GM18861 (cell line): ENCODE measurements at regions not wholly inside any gene's neighbourhood (a gene's known extent, or its start where the extent isn't known, plus 50 kb on each side); places are given as distances from the start of the nearest gene placed in this dataset.

Source experiments
- ATAC-seq: cut with Tn5 transposase; IDR thresholded peaks from one replicate; pipeline ENCODE4 v1.9.1; 2021; ENCODE audit not compliant: unreplicated experiment

DNA sequence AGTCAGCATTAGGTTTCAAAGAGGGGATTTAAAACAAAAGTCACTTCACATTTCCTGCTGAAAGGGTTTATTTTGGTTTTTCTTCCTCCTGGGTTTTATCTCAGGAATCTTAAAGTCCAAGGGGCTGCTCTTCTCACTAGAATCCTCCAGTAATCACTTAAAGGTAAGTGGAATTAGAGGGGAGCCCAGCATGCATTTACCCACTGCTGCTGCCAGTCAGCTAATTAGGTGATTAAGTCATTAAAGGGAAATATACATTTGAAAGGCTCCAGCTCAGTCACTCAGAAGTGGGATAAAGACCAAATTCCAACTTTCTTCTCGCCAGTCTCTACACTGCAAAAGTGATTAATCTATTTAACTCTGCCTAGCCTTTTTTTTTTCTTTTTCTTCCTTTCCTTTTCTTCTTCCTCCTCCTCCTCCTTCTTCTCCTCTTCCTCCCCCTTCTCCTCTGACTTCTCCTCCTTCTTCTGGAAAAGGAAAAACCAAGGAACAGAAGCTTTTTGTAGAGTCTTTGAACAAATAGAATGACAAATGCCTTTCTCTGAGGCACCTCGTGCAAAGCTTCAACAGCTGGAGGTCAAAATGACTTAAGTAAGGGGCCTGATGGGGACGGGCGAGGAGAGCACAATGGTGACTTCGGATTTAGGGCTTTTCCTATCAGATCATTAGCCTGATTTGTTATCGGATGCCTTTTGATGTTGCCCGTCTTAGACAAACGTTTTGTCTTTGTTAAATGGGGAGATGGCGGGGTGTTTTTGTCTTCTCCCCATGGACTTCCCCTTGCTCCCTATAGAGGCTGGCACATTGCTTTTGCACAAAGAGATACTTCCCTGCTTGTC is 617.6 kb downstream of the IRX1 start:
- ATAC-seq, result no peak

DNA sequence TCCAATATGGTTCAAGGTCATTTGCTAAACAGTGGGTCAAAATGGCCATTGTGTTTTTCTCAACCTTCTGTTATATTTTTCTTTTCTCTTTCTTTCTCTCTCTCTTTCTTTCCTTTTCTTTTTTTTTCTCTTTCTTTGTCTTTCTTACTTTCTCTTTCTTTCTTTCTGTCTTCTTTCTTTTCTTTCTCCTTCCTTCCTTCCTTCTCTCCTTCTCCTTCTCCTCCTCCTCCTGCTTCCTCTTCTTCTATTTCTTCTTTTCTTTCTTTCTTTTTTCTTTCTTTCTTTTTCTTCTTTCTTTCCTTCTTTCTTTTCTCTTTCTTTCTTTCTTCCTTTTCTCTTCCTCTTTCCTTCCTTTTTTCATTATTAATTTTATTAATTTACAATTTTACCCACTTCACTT is 619.5 kb downstream of the IRX1 start:
- ATAC-seq, result no peak

DNA sequence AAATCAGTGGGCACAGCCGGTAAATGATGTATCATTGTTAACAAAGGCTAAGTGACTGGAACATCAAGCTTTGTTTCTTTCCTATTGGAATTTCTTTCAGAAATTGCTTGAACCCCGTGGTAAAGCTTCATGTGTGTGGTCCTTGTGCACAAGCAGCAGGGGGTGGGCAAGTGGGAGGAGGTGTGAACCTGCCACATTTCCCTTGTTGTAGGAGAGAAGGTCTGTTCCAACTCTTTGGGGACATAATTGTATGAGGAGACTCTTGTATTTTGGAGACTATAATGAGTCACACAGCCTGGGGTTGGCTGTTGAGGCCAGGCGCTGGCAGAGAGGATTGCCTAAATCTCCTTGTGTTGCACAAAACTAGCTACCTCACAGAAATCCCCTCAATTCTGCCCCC is 620.5 kb downstream of the IRX1 start:
- ATAC-seq, result no peak

DNA sequence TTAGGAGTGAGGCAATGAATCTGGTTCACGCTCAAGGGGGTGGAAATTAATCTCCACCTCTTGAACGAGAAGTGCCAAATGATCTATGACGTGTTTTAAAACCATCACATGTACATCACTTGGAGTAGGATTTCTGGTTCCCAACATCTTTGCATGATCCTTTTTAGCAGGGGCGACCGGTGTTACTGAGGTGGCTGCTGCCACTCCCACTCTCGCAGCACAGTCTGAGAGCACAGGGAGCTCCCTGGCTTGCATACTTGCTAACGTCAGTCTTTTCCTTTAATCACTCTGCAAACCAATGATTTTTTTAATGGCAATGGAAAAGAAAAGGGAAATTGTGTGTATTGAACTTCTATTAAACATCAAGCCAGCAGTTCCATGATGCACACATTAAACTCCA is 624.4 kb downstream of the IRX1 start:
- ATAC-seq, result no peak

DNA sequence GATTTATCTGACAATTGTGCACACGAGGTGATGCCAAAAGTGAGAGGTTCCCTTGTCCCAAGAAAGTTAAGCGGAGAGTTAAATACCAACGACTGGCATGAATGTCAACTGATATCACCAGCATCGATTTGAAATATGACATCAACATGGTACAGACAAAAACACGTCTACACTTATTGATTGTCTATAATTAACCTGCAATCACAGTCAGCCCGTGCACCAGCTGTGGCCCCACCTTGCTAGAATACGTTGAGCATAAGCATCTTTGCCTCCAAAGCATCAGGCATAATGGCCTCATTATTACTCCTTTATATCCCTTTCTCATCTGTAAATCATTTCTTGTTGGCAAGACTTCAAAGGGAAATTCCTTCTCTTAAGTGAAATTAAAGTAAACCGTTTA is 625.4 kb downstream of the IRX1 start:
- no peak for ATAC-seq

DNA sequence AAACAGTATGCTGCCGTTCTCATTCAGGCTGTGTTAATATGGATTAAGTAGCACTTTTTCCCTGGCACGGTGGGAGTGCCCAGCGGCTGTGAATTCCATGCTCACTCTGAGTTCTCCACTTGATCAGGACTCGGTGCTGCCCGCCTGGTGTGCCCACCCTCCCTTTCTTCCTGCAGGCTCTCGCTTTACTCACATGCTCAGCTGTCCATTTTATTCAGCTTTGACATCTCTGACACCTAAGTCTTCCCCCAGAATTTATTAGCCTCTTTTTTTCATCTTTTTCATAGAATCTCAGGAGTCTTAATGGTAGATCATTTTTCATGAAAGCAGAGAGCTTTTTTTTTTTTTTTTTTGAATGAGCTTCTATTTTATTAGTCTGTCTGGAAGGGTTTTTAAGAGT is 626.5 kb downstream of the IRX1 start:
- no peak for ATAC-seq

DNA sequence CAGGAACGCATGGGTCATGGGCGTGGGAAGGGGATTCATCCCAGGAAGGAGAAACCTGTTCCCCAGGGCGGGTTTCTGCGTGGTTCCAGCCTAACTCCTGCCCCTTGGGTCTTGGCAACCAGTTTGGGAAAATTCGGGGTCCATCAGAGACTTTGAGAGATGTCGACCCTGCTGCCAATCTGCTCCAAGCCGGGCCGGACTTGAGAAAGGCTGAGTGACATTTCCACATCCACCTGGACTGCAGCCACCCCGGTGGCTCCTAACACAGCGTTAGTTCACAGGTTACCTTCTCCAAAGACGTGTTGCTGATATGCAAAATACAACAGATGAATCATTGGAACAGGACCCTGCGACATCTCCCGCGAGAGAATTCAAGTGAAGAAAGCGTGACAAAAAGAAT is 627.2 kb downstream of the IRX1 start:
- ATAC-seq, result no peak

DNA sequence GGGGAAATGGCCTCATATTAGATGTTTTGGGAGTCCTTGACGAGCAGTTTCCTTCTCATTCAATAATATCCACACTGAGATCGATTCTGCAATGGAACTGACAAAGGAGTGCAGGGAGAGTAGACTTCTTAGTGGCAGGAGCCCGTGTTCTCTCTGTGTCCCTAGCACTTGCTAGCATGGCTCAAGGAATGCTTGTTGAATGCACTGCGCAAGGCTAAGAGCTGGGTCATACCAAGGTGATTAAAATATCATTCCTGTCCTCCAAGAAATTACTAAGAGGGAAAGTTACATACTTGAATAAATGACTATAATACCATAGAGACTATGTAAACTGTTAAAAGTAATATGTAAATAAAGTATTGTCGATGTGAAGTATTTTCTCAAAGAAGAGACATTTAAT is 630.1 kb downstream of the IRX1 start:
- no peak for ATAC-seq

DNA sequence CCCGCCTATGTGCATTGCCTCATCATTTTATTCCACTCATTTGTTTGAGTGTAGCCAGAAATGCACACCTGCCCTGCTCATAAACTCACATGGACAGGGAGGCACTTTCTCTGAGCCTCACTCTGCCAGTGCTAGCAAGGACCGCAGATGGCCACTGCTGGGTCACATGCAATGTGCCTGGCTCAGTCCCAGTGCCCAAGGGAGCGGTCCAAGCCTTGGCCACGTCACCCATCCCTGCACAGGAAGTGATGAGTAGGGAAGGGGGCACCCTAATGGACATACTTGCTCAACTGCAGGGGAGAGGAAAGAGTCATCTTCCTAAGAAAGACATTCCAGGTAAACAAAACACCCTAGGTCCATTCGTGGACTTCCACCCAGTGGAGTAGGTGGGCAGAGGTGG is 630.9 kb downstream of the IRX1 start:
- ATAC-seq, result no peak

DNA sequence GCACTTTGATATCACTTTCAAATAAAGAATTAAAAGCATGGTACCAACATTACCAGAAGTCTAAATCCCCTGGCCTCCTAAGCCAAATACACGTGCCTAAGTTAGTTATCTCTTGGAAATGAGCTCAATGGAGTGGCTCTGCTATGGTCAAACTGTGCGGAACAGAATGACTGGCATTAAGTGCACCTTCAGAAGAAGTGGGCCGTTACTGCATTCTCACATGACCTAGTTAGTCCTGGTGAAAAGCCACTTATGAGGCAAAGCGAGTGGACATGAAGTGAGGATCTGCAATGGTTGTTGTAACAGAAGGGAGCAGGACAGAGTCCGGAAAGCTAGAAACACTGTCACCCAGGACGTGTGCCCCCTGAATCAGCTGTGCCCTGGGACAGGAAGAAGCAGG is 633.1 kb downstream of the IRX1 start:
- no peak for ATAC-seq

DNA sequence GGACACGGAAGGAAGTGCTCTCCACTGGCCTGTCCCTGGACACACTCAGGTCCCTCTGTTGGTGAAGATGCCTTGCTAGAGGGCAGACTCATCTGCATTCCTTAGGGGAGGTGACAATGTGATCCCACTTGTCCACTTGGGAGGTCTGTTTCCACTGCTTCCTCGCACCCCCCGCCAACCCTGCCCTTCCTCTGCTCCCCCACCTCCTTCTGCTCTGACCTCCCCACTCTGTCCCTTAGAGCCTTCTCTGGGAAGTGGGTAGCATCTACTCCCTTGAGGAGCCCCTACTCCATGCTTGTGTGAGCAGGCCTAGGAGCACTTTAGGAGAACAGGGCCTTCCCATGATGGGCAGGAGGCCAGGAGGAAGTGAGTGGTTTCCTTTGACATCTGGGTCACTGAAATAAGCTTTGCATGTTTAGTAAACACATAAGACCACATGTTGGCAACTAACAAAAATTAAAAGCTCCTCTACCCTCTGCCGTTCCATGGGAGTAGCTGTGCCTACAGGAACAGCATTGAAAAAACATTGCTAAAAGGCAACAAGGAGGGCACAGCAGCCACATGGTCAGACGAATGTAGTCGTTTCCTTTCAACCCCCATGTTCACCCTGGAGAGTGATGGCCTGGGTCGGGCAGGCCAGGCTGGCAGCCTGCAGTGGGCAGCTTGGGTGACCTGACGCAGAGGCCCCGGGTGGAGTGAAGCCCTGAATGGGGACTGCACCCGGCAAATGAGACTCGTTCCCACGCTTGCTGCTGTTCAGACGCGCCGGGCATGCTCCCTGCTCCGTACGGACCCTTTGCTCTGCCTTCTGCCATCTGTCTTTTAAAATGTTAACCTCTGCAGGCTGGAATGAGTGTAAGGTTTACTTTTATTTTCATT is 634.0 kb downstream of the IRX1 start:
- ATAC-seq, result no peak

DNA sequence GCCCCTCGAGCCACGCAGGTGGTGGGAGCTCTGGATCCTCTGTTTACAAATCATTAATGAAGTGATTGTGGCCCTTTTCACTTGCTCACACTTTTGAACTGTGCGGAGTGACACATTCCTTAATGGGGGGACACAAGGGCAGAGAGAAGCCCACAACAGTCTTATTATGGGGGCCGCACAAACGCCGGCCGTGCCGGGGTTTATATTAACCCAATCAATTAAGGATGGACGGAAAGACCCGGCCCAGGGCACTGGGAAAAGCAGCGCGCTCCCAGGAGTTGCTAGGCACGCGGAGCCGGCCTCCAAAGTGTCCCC is 634.8 kb downstream of the IRX1 start:
- no peak for ATAC-seq

DNA sequence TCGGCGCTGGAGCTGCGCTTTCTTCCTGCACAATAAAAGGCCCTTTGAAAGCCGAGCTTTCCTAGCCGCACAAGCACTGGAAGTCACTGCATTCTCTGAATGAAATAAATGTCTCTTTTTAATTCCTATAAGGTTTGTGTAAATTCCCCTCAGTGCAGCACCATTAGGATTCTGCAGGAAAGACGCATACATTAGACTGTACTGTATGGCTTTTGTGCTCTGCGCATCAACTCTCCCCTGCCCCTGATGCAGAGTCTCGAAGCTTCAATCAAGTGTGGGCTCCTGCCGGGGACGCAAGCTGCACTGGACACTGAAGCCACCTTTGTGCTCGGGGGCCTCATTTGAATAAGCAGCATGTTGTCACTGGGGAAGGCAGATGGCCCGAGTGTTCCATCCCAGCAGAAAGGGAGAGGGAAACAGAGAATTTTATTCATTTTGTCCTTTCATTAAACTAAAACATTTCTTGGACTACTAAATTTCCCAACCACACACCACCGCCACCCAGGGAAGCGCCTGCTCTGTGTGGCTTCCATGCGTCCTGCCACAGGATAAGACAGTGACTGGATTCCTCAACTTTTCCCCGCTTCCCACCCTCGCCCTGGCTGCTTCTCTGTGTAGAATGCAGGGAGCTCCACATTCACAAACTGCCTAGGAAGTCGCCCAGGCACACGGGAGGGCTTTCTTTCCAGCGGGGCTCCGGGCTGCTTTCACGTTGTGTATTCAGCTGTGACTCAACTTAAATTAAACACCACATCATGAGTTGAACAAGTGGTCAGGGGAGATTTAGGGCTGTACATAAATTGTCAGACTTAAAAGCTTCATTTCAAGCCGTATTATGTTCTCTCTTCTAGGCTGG is 635.4 kb downstream of the IRX1 start:
- ATAC-seq, result no peak

DNA sequence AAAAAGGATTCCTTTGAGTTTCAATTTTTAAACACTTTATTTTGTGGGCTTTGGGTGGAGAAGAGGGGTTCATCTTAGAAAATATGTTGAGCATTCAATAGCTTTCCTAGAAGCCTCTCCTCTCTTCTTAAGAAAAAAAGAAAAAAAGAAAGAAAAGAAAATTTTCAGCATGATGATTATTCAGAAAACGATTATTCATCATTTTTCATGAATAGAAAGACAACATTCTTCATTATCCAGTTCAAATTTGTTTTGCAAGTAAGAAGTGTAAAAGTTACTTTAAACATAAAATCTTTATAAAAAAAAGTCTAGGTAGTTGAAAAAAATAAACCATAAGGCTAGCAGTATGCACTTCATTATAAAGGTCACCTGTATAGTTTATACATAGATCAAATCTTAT is 636.5 kb downstream of the IRX1 start:
- ATAC-seq, result no peak

DNA sequence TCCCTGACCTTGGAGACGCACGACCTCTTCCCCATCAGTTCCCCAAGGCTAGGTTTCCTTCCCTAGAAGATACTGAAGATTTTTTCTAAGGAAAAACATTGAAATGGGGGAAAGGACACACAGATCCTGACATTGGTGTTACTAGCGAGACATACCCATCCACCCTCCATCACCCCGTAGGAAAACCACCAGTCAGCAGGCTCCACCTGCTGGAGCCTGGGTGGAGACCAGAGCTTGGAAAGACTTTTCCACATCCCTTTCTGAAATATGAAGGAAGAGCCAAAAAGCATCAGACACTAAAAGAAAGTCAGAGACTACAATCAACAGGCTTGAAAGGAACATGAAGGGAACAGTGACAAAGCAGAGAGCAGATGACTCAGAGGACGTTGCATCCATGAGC is 638.0 kb downstream of the IRX1 start:
- no peak for ATAC-seq

DNA sequence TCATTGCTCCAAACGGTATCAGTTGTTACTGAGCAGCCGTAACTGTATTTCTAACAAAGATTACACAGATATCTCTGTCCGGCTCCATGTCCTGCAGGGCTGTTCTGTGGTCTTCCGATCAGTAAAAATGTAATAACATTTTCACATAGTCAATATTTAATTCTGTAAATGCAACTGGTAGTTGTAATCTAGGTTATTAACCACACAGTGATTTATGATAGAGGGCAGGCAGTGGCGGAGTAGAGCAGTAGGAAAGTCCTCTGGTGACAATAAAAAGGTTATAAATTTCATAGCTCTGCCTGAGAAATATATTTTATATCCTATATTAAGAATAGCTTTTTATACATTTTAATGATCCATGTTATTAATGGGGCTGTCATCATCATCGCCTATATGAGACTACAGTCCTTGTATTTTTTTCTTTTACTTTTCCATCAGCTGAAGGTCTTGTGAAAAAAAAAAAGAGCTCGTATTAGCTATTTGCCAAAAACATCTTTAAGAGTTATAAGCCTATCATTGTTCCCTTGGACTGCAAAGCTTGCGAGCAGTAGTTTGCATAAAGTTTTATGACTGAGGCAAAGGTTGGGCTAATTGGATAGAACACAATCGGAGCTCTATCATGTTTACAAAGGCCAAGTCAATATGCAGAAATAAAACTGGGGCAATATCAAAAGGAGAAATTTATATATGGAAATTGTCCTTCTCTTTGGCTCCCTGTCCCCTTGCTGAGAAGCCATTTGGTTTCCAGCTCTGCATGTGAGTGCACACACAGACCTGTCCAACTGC is 648.0 kb downstream of the IRX1 start:
- no peak for ATAC-seq

DNA sequence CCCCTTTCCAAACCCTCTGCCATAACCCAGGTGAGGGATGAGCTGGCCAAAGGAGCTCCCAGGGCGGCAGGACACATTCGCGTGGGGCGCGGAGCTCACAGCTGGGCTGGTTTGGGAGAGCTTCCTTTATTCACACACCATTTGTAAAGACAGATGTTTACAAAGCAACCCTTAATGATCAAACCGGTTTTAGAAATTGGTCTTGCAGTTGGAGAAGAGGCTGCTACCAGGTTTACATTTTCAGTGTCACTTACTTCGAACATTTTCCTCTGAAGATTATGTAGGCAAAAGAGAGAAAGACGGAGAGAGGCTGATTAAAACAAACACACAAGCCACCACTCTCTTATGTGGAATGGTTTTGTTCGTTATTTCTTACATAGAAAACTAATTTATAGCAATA is 648.7 kb downstream of the IRX1 start:
- no peak for ATAC-seq

DNA sequence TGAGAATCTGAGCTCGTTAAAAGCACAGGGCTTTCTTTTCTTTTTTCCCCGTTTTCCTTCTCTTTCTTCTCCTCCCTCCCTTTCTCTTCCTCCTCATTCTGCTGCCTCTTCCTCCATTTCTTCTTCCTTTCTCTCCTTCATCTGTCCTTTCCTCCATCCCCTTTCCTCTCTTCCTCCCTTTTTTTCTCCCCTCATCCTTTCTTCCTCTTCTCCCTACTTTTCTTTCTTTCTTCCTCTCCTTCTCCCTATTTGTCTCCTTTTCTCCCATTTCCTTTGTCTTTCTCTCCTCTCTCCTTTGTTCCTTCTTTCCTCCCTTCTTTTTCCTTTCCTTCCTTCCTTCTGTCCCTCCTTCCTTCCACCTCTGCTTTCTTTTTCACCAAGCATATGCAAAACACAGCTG is 649.4 kb downstream of the IRX1 start:
- no peak for ATAC-seq

DNA sequence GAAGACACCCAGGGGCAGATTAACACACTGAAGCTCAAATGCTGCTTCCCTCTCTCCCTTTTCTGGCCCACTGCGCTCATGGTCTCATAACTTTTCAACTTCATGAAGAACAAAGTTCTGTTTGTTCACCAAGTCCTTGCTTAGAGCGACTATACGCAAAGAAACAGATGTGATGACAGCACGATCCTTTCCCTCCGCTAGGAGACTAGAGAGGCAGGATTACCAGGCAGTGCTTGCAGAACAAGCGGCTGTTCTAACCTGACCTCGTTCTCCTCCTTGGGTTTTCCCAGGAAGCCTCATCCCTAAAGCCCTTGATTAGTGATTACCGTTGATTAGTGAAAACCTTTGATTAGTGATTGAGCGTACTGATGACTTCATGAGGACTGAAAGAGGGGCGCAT is 649.9 kb downstream of the IRX1 start:
- ATAC-seq, result no peak

DNA sequence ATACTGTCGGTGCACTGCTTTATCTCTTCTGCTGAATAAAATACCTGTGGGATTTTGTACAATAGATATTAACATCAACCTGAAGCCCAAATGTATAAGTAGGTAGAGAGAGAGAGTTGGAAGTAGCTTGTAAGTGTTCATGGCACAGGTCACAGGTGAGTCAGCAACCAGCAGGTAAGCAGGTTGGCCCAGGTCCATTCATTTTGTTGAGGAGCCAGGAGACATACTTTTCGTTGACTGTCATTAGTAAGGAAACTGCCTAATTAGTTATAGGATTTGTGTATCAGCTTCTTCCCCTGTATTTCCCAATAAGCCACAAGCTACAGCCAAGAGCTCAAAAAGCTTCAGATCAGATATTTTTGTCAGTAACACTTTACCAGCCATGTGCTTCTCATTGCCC is 650.8 kb downstream of the IRX1 start:
- no peak for ATAC-seq

DNA sequence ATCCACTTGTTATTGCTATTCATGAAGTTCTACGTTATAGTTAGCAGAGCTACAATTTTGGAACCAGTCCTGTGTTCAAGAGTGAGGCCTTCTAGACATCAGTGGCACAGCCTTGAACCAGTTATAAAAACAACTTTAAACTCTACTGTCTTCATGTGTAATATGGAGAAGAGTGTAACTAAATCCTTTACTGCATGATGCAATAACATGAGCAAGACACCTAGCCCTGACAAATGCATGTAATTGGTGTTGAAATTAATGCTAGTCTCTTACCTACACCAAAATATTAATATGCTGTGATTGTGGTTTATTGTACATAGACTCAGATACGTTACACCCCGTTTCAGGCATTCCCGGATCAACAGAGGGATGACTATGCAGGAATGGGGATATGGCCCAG is 654.6 kb downstream of the IRX1 start:
- ATAC-seq, result no peak
